ENCODE measurements at regions not wholly inside any gene's neighbourhood (a gene's known extent, or its start where the extent isn't known, plus 50 kb on each side); places are given as distances from the start of the nearest gene placed in this dataset.
"Not testable (repeated sequence)": the region's sequence is repeated elsewhere in the genome, so short reads cannot be mapped to it uniquely, and the experiment has no call there.

- no peak for DNase-seq (ENCODE audit: low spot score)
These were observed 1016.1 kb downstream of the CDY1 start for GRCh38 chrY:26638063-26638462.

GRCh38 chrY:26645856-26646255, 1023.9 kb downstream of the CDY1 start:
- not testable (repeated sequence) for DNase-seq (ENCODE audit: low spot score)

DNA sequence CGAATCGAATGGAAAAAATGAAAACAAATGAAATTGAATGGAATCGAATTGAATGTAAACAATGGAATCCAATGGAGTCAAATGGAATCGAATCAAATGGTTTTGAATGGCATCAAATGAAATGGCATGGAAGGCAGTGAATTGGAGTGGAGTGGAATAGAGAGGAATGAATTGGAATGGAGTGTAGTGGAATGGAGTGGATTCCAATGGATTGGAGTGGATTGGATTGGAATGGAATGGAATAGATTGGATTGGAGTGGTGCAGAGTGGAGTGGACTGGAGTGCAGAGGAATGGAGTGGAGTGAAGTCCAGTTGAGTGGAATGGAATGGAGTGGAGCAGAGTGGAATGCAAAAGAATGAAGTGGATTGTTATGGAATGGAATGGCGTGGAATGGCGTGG, 1026.3 kb downstream of the CDY1 start:
- not testable (repeated sequence) for DNase-seq (ENCODE audit: low spot score)

DNA sequence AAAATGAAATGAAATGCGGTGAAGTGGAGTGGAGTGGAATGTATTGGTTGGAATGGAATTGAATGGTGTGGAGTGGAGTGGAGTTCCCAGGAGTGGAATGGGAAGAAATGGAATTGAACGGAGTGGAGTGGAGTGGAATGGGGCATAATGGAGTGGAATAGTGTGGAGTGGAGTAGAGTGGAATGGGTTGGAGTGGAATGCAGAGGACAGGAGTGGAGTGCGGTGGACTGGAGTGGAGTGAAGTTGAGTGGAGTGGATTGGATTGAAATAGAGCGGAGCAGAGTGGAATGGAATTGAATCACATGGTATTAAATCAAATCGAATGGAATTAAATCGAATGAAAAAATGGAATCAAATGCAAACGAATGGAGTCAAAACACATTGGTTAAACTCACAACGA, 1042.3 kb downstream of the CDY1 start:
- not testable (repeated sequence) for DNase-seq (ENCODE audit: low spot score)

DNA sequence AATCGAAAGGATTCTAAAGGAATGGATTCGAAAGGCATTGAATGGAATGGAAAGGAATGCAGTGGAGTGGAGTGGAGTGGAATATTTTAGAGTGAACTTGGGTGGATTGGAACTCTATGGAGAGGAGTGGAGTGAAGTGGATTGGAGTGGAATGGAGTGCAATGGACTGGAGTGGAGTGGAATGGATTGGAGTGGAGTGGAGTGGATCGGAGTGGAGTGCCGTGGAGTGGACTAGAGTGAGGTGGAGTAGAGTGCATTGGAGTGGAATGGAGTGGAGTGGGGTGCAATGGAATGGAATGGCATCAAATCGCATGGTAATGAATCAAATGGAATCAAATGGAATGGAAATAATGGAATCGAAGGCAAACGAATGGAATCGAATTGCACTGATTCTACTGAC, 1044.8 kb downstream of the CDY1 start:
- DNase-seq (ENCODE audit: low spot score) = not testable (repeated sequence)

DNA sequence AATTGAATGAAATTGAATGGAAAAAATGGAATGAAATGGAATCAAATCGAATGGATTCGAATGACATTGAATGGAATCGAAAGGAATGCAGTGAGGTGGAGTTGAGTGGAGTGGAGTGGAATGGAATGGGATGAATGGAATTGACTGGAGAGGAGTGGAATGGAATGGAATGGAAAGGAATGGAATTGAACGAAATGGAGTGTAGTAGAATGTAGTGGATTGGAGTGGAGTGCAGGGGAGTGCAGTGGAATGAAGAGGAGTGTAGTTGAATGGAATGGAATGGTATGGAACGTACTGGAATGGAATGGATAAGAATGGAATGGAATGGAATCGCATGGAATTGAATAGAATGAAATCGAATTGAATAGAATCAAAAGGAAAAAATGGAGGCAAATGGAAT, 1047.3 kb downstream of the CDY1 start:
- not testable (repeated sequence) for DNase-seq (ENCODE audit: low spot score)

DNA sequence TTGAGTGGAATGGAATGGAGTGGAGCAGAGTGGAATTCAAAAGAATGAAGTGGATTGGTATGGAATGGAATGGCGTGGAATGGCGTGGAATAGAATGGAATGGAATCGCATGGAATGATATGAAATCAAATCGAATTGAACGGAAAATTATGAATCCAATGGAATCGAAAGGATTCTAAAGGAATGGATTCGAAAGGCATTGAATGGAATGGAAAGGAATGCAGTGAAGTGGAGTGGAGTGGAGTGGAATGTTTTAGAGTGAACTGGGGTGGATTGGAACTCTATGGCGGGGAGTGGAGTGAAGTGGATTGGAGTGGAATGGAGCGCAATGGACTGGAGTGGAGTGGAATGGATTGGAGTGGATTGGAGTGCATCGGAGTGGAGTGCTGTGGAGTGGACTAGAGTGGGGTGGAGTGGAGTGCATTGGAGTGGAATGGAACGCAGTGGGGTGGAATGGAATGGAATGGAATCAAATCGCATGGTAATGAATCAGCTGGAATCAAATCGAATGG, 1048.5 kb downstream of the CDY1 start:
- DNase-seq (ENCODE audit: low spot score) = peak; percentile 35

GRCh38 chrY:26670881-26671879, 1049.3 kb downstream of the CDY1 start:
- DNase-seq (ENCODE audit: low spot score) = peak; percentile 42

Data from umbilical cord (tissue), 1 donor.